Neural progenitor cell (in vitro differentiated cells): ENCODE measurements at regions not wholly inside any gene's neighbourhood (a gene's known extent, or its start where the extent isn't known, plus 50 kb on each side); places are given as distances from the start of the nearest gene placed in this dataset.

Experiments
- DNase-seq: peaks from one replicate; pipeline ENCODE4 v3.0.0-alpha.2; 2016; ENCODE audit warnings: low spot score
- H2AFZ ChIP-seq: fragments of 200-600 bp; sonication (generic); replicated peaks from 2 replicates; pipeline ENCODE4 v1.6.1; 2016; ENCODE audit warnings: antibody characterized with exemption
- H3F3A ChIP-seq: fragments of 200-600 bp; sonication (generic); 2 replicates; pipeline ENCODE4 v1.6.1; 2016; ENCODE audit warnings: antibody characterized with exemption, low read depth
- H3K27ac ChIP-seq: fragments of 200-600 bp; sonication (generic); 2 replicates; pipeline ENCODE4 v1.5.1; 2016; ENCODE audit warnings: mild to moderate bottlenecking
- H3K27me3 ChIP-seq: fragments of 200-600 bp; sonication (generic); 2 replicates; pipeline ENCODE4 v1.6.1; 2016; ENCODE audit warnings: mild to moderate bottlenecking, moderate library complexity
- H3K36me3 ChIP-seq: fragments of 200-600 bp; sonication (generic); 2 replicates; pipeline ENCODE4 v1.5.1; 2016
- H3K4me1 ChIP-seq: fragments of 200-600 bp; sonication (generic); 2 replicates; pipeline ENCODE4 v1.6.1; 2016; ENCODE audit warnings: mixed run types
- H3K4me2 ChIP-seq: fragments of 200-600 bp; sonication (generic); 2 replicates; pipeline ENCODE4 v1.6.1; 2016
- H3K4me3 ChIP-seq: fragments of 200-600 bp; sonication (generic); 2 replicates; pipeline ENCODE4 v1.5.1; 2016
- H3K79me2 ChIP-seq: fragments of 200-600 bp; sonication (generic); 2 replicates; pipeline ENCODE4 v1.6.1; 2016; ENCODE audit warnings: low read depth
- H3K9ac ChIP-seq: fragments of 200-600 bp; sonication (generic); 2 replicates; pipeline ENCODE4 v1.6.1; 2016
- H3K9me3 ChIP-seq: fragments of 200-600 bp; sonication (generic); 2 replicates; pipeline ENCODE4 v1.5.1; 2016; ENCODE audit warnings: low read depth
- H4K20me1 ChIP-seq: fragments of 200-600 bp; sonication (generic); 2 replicates; pipeline ENCODE4 v1.6.1; 2016; ENCODE audit warnings: low read depth
- H3K27ac Mint-ChIP-seq: 3 replicates; pipeline ENCODE4 v1.8.0; 2021; ENCODE audit warnings: mixed read lengths
- H3K27me3 Mint-ChIP-seq: 2 replicates; pipeline ENCODE4 v1.8.0; 2022; ENCODE audit warnings: low read depth, mild to moderate bottlenecking, inconsistent platforms, moderate library complexity, mixed read lengths; ENCODE audit not compliant: insufficient read depth
- H3K36me3 Mint-ChIP-seq: 3 replicates; pipeline ENCODE4 v1.8.0; 2021; ENCODE audit warnings: mixed read lengths
- H3K4me1 Mint-ChIP-seq: 3 replicates; pipeline ENCODE4 v1.8.0; 2021; ENCODE audit warnings: mixed read lengths
- H3K4me3 Mint-ChIP-seq: 3 replicates; pipeline ENCODE4 v1.8.0; 2021; ENCODE audit warnings: mild to moderate bottlenecking, moderate library complexity, mixed read lengths
- H3K9me3 Mint-ChIP-seq: 3 replicates; pipeline ENCODE4 v1.8.0; 2020; ENCODE audit warnings: mixed read lengths
- EZH2 ChIP-seq: fragments of 200-600 bp; sonication (generic); IDR thresholded peaks from 2 replicates; pipeline ENCODE4 v1.6.1; 2017; ENCODE audit warnings: antibody characterized with exemption, mild to moderate bottlenecking, moderate library complexity
- EZH2phosphoT487 ChIP-seq: fragments of 200-600 bp; sonication (generic); IDR thresholded peaks from 2 replicates; pipeline ENCODE4 v1.6.1; 2017; ENCODE audit warnings: antibody characterized with exemption
- TF ChIP-seq, protein P1 (sequence below): fragments of 200-600 bp; sonication (generic); IDR thresholded peaks from 2 replicates; pipeline ENCODE4 v1.5.1; 2017; ENCODE audit warnings: antibody characterized with exemption, mild to moderate bottlenecking

- Mint-ChIP-seq H3K9me3 (no peaks in the 10 kb centered on the region), H3K36me3 (no peaks in the 10 kb centered on the region), H3K27me3 (no peaks in the 10 kb centered on the region), H3K27ac (no peak overlapping the region), H3K4me1 (no peaks in the 10 kb centered on the region), H3K4me3 (no peak overlapping the region)
- no peaks in the 10 kb centered on the region for H3F3A ChIP-seq
- H4K20me1 ChIP-seq, result no peaks in the 10 kb centered on the region
- H3K36me3 ChIP-seq, result no peaks in the 10 kb centered on the region
- peaks cover 5% of the 10 kb centered on the region for H3K4me1 ChIP-seq
- H3K27ac ChIP-seq, result no peak overlapping the region
- H3K79me2 ChIP-seq, result no peaks in the 10 kb centered on the region
- no peak overlapping the region for H3K4me2 ChIP-seq
- no peak for DNase-seq
- H3K27me3 ChIP-seq, result no peaks in the 10 kb centered on the region
- H3K4me3 ChIP-seq, result no peak overlapping the region
- no peak overlapping the region for H3K9ac ChIP-seq
- H2AFZ ChIP-seq, result no peak overlapping the region
- TF ChIP-seq EZH2phosphoT487, result no peak
- no peak for TF ChIP-seq EZH2
- TF ChIP-seq, protein P1, sequence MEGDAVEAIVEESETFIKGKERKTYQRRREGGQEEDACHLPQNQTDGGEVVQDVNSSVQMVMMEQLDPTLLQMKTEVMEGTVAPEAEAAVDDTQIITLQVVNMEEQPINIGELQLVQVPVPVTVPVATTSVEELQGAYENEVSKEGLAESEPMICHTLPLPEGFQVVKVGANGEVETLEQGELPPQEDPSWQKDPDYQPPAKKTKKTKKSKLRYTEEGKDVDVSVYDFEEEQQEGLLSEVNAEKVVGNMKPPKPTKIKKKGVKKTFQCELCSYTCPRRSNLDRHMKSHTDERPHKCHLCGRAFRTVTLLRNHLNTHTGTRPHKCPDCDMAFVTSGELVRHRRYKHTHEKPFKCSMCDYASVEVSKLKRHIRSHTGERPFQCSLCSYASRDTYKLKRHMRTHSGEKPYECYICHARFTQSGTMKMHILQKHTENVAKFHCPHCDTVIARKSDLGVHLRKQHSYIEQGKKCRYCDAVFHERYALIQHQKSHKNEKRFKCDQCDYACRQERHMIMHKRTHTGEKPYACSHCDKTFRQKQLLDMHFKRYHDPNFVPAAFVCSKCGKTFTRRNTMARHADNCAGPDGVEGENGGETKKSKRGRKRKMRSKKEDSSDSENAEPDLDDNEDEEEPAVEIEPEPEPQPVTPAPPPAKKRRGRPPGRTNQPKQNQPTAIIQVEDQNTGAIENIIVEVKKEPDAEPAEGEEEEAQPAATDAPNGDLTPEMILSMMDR, result no peak
- H3K9me3 ChIP-seq, result no peaks in the 10 kb centered on the region
Observed at GRCh38 chr3:25002052-25002451, 426.0 kb upstream of the RARB start.

DNA sequence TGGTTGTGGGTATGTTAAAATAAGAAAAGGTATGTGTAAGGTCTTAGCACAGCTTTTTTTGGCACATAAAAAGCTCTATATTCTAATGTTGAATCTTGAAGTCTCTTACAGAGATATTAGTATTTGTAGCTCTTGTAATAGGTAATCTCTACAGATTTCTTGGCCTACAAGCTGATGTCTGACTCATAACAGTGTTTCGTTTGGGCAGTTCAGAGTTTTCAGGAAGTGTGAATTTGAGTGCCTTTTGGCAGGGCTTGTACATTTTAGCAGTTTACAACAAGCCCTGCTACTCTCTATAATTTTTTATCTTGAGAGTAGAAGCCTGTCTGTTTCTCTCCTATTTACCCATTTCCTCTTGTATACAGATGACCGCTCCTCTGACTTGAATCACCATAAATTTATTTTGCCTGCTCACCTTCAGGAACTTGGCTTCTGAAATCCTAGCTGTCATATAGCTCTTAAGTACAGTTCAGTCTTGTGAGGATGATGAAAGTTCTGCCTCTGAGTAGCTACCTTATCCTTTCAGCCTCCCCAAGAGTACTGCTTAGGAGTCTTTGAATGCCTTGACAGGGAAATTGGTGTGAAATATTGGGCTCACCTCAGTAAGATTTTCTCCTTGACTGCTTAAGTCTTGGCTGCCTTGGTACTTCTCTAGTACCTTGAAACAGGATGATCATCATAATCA lies 419.9 kb upstream of the RARB start:
- H3K9me3 ChIP-seq, result no peaks in the 10 kb centered on the region

DNA sequence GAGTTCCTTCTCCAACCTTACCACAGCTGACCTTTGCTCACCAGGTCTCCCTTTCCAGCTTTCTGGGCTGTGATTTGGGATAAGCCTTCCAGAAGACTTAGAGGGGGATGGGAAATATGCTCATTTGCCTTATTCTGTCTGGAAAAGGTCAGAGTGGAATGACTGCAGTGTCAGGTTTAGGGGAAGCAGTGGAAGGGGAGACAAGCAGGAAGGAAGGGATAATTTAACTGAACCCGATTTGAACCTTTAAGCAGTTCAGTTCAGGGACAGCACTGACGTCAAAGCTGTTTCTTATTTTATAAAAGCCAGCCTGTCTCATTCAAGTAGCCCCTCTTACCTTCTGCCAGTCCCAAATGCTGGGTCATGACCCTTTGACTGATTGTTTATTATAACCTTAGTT lies 418.4 kb upstream of the RARB start:
- H3K27ac Mint-ChIP-seq, result no peak overlapping the region
- Histone ChIP-seq H3K9me3 (no peaks in the 10 kb centered on the region), H3K36me3 (no peaks in the 10 kb centered on the region), H3F3A (no peaks in the 10 kb centered on the region), H3K4me2 (no peak overlapping the region), H3K4me3 (no peak overlapping the region), H4K20me1 (no peaks in the 10 kb centered on the region), H3K27ac (no peak overlapping the region), H3K9ac (no peak overlapping the region), H2AFZ (no peak overlapping the region), H3K4me1 (peaks cover 3% of the 10 kb centered on the region), H3K27me3 (no peaks in the 10 kb centered on the region), H3K79me2 (no peaks in the 10 kb centered on the region)
- no peaks in the 10 kb centered on the region for H3K4me1 Mint-ChIP-seq
- H3K36me3 Mint-ChIP-seq, result no peaks in the 10 kb centered on the region
- no peak overlapping the region for H3K4me3 Mint-ChIP-seq
- TF ChIP-seq EZH2, result no peak
- TF ChIP-seq, protein P1, result no peak
- TF ChIP-seq EZH2phosphoT487, result no peak
- H3K27me3 Mint-ChIP-seq, result no peaks in the 10 kb centered on the region
- no peaks in the 10 kb centered on the region for H3K9me3 Mint-ChIP-seq
- DNase-seq, result no peak

More for the DNA sequence above, 419.9 kb upstream of the RARB start:
- no peak overlapping the region for H3K4me2 ChIP-seq
- no peak overlapping the region for H3K4me3 ChIP-seq
- H3K36me3 Mint-ChIP-seq, result no peaks in the 10 kb centered on the region
- H3K4me3 Mint-ChIP-seq, result no peak overlapping the region
- H3K36me3 ChIP-seq, result no peaks in the 10 kb centered on the region
- no peaks in the 10 kb centered on the region for H3K79me2 ChIP-seq
- H2AFZ ChIP-seq, result no peak overlapping the region
- H3K27me3 ChIP-seq, result no peaks in the 10 kb centered on the region
- no peaks in the 10 kb centered on the region for H4K20me1 ChIP-seq
- H3K9ac ChIP-seq, result no peak overlapping the region
- H3K27me3 Mint-ChIP-seq, result no peaks in the 10 kb centered on the region
- DNase-seq, result no peak
- no peak for TF ChIP-seq EZH2phosphoT487
- TF ChIP-seq, protein P1, result no peak
- H3K4me1 Mint-ChIP-seq, result no peaks in the 10 kb centered on the region
- H3K27ac ChIP-seq, result no peak overlapping the region
- H3F3A ChIP-seq, result no peaks in the 10 kb centered on the region
- H3K9me3 Mint-ChIP-seq, result no peaks in the 10 kb centered on the region
- H3K4me1 ChIP-seq, result peaks cover 3% of the 10 kb centered on the region
- no peak overlapping the region for H3K27ac Mint-ChIP-seq
